GM18511 (cell line): ENCODE measurements at regions not wholly inside any gene's neighbourhood (a gene's known extent, or its start where the extent isn't known, plus 50 kb on each side); places are given as distances from the start of the nearest gene placed in this dataset.

Experiments
- ATAC-seq: cut with Tn5 transposase; IDR thresholded peaks from one replicate; pipeline ENCODE4 v1.9.1; 2021; ENCODE audit warnings: mild to moderate bottlenecking, moderate library complexity; ENCODE audit not compliant: unreplicated experiment

DNA sequence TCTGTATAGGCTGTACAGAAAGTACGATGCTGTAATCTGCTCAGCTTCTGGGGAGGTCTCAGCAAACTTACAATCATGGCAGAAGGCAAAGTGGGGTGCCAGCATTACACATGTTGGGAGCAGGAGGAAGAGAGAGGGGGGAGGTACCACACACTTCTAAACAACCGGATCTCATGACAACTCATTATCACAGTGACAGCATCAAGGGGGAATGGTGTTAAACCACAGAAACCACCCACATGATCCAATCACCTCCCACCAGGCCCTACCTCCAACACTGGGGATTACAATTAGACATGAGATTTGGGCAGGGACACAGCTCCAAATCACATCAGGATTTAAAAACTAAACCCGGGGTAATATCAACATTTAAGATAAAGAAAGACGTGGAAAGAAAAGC is 468.8 kb upstream of the AUTS2 start:
- ATAC-seq, result no peak

DNA sequence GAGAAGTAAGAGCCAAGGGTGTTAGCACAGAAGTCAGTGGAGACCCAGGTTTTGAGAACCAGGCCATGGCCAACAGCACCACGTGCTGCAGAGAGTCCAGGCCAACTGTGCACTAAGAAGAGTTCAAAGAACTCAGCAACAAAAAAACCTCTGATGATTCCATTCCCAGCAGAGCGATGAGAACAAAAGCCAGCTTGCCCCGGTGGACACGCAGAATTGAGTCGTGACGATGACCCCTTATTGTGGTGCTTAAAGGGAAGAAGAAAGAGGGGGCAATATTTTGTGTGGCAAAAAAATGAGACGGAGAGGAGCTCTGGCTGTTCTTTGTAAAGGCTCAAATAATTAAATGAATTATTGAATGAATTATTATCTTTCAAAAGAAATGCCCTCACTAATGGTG is 468.3 kb upstream of the AUTS2 start:
- no peak for ATAC-seq

DNA sequence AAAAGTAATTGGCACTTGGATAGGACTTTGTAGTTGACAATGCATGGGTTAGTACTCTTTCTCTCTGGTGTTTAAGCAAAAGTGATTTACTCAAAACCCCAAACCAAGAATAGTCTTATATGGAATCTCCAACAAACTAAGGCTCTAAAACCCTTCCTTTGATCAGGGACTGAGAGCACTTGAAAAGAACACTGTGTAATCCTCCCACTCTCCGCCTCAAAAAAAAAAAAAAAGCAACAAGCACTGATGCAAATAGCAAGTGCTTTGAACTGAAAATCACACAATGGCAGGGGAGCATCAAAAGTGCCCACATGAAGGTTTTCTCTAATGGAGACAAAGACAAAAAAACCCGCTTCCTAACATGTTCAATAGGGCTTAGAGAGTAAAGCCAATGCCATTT is 467.9 kb upstream of the AUTS2 start:
- no peak for ATAC-seq

DNA sequence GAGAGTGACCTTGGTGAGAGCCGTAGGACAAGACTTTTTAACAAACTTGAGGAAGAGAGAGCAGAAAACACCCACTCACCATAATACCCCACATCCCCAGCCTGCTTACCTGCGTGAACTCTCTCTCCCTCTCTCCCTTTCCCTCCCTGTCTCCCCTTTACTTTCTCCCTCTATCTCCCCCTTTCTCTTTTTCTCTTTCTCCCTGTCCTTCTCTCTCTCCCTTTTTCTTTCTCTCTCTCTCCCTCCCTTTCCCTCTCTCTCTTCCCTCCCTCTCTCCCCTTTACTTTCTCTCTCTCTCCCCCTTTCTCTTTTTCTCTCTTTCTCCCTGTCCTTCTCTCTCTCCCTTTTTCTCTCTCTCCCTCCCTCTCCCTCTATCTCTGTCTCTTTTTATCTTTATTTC is 464.0 kb upstream of the AUTS2 start:
- ATAC-seq, result no peak

DNA sequence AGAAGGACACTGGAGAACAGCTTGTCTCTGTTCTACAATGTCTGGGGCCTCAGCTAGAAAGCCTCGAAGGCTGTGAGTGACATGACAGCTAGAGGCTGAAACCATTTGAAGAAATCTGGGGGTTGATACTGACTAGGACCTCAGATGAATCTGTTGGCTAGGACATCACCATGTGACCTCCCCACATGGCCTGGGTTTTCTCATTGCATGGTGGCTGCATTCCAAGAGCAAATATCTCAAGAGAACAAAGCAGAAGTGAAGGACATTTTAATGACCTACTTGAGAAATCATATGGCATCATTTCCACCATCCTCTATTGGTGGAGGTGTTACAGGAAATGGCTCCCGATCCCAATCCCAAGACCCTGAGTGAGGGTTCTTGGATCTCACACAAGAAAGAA is 450.6 kb upstream of the AUTS2 start:
- ATAC-seq, result no peak

DNA sequence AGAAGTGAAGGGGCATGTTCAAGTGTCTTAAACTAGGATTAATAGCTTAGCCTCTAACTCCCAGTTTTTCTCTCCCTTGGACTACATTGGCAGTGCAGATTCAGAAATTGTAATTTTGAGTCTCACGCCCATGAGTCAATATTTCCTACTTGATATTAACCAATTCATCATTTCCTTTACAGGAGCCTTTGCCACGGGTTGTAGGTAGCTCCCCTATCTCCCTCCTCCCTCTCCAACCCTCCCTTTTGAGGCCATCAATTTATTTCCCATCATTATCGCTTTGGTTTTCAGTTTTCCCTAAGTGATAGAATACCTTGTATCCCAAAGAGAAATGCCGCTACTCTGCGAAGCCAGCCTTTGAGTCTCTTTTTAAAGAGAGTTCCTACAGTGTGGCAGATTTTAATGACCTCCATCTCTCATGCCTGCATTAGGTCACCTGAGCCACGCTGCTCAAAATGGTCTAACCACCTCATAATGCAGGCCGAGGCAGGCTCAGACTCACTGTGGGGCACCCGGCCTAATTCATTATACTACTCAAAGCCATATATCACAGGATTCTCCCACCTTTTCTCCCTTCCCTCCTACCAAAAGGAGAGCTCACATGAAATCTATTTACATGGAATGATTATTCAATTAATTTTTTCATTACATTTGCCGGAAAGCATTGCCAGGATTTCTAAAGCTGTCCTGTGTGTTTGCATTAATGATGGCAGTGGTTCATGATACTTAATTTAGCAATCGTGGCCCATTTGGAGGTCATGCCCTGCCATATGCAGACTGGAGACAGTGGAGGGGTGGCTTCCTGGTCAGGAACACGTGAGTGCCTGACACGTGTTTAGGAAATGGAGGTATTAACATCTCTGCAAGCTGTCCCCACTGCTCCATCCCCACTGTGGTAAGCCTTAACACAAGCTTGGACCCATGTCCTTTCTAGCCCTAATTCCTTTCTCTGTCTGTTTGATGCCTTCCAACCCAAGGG is 448.2 kb upstream of the AUTS2 start:
- no peak for ATAC-seq

DNA sequence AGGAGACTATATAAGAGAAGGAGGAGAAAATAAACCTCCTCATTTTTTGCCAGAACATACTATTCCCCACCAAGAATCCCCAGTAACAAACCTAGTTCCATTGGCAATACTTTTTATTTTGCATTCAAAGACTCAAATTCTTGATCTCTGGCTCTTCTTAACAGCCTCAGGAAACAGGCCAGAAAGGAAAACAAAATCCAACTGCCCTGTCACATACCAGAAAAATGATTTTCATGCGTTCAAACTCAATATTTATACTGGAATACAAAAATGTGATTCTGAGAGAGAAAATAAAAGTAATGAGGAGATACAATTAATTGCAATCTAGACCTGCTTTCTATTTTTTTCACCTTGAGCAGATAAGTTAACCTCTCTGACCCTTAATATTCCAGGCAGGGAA is 435.9 kb upstream of the AUTS2 start:
- ATAC-seq, result no peak

DNA sequence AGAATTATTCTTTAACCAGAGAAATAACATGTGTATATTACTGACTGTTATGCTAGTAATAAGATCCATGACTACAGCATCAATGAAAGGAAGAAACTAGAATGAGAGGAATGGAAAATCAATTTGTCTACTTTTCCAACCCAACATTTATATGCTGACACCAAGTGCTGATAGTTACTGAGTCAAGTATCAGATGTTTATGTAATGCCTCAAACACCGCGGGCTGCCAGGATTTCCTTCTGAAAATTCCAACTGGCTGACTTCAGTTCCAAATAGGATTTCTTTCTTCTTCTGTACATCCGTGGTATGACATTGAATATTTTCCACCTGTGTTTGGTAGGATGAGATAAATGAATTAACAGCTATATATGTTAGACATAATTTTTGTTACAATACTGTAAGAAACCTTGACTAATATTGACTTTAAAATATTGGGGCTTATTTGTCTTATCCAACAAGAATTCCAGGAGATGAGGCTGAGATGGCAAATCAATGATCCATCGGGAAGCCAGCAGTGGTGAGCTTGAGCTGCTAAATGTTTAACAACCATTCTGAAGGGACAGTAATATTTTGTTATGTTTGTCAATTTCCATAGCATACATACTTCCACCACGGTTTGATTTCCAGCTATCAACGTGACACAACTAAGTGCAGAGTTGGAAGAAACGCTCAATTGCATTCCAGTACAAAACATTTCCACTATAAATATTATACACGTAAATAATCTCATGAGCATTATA is 435.2 kb upstream of the AUTS2 start:
- ATAC-seq, result no peak

DNA sequence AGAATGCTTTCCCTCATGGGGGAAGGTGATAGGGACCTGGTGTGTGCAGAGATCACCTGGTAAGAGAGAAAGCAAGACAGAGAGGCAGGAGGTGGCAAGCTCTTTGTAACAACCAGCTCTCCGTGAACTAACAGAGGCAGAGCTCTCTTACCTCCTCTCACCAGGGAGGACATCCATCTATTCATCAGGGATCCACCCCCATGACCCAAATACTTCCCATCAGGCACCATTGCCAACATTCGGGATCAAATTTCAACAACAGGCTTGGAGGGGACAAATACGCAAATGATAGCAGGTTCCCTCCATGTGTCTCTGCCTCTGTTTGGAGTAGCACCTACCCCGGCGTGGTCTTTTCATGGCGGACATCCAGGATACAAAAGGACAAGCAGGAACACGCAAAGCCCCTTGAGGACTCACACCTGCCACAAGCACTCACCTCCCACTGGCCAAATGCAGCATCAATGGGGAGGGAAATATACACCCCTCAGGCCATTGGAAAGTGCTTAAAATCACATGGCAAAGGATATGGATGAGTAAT is 431.2 kb upstream of the AUTS2 start:
- no peak for ATAC-seq

DNA sequence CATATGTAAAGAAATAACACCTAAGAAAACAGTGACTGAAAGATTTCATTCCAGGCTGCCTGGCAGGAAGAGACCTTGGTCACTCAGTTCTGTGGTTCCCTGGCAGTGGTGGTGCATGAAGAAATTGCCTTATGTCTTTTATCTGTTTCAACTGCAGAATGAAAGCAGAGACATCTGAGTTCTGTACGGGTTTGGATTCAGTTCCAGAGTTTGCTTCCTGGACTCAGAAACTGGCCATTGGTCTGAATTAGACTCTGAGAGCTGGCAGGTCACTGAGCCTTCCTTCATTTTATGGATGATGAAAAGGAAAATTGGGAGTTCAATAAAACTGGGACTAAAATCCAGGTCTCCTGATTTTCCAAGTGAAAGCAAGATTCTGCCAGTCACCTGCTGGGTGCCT is 428.9 kb upstream of the AUTS2 start:
- ATAC-seq, result no peak

DNA sequence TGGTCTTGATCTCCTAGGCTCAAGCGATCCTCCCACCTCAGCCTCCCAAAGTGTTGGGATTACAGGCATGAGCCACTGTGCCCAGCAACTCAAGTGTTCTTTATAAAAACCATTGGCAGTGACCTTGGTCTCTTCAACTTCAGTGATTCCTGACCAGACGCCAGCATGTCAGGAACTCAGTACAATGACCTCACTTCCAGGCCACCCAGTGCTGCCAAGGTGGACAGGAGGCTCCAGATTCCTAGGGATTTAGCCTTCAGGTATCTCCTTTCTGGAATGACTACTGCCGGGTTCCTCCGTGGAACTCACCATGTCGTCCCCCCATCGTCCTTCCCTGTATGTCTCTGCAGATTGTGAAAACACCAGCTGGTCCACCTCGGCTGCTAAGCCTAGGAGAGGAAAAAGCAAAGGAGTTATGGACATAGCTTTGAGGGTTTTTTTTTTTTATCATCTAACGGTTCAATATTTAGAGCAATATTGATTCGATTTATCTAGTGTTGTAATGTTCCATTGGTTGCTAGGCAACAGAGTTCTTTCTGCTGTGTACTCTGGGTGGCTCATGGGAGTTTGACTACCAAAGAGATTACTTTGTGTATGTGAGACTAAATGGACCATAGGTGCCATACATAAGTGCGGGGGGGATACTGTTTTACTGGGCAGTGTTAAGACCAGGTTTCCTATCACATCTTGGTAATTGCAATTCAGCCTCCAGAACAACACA is 425.8 kb upstream of the AUTS2 start:
- ATAC-seq, result no peak

DNA sequence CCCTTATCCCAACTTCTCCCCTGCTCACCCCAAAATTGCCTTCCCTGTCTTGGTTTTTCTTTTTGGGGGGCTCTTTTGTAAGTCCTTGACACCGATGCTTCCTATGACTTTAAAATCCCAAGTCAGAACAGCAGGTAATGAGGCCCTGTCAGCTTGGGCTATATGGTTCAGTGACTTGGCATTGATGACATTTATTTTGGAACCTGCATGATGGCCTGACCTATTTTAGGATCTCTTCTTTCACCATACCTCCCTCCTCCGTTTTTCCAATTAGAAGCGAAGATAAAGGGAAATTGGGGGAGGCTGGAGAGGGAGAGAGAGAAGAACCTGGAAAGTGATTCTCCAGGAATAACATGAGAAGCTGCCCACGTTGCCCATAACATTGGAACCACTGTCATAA is 424.9 kb upstream of the AUTS2 start:
- no peak for ATAC-seq

DNA sequence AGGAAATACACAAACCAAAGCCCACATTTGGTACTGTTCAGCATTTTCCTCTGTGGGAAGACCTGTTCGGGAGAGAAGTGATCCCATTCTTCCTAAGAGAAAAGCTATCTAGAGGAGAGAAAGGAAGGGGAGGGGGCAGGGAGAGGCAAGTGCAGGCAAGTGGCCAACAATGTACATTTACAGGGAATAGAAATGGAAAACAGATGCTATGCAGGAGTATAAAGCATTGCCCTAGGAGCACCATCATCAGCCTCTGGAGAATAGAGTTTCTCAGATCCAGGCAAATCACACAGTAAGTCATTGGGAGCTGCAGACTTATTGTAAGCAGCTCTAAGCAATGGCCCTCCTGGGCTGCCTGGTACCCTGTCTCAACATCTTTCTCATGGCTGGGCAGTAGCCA is 424.4 kb upstream of the AUTS2 start:
- ATAC-seq, result no peak

DNA sequence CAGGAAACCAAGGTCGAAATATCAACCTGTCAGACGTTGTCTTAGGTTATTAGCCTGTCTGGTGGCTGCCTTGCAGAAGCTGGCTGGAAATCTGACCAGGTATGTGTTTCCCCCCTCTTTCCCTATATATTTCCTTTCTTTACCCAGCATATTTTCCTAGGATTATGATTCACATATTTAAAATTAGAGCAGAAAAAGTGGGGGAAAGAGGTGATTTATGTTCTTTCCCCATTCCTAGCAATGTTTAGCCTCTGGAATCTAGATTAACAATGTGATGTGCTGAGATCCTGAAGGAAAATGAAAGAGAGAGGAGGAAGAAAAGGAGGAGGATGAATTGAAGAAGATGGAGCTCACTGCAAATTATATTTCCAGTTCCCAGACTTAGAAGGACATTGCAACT is 421.4 kb upstream of the AUTS2 start:
- no peak for ATAC-seq

DNA sequence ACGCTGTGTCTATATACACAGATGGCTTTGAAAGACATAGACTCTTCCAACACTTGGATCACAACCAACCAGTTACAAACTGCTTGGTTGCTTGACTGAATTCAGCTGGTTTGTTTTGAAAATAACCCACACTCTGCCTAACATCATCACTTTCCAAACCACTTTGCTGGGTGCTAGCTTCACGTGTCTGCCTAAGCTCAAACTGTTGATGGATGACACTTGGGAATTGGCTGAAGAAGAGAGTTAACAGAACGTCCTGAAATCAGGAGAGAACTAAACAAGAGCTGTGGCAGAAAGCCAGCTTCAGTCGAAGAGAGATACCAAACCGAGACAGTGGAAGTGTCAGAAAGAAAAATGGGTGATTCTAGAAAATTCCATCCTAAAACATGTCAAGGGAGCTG is 420.8 kb upstream of the AUTS2 start:
- ATAC-seq, result no peak

DNA sequence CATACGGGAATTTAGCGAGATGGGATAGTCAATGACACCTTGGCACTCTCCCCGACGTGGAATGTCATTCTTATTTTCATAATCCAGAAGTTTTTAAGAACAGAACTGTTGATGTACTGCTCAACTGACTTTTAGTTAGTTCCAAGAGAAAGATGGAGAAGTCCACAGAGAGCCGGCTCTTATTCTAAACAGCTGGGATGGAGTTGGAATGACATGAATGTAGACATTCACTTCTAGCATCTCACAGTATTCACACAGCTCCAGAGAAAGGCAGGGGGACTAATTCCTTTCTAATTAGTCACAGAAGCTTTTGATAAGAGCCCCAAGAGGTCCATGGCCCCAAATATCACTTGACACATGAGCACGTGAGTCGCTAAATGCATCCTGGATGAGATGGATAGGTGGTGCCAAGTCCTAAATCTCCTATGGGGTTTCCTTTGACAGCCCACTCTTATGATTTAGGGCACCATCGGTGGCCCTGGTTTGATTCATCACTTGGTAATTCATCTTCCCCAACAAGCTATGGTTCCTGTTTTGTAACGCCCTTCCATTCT is 420.3 kb upstream of the AUTS2 start:
- ATAC-seq, result no peak

DNA sequence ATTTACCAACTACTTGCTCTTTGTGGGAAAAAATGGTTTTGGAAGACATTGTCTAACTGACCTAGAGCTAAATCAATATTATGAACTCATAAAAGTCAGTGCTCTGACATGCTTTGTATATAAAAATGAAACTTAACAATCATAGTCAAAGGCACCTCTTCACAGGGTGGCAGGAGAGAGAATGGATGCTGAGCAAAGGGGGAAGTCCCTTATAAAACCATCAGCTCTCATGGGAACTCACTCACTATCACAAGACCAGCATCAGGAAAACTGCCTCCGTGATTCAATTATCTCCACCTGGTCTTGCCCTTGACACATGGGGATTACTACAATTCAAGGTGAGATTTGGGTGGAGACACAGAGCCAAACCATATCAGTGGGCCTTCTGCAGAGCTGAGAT is 417.6 kb upstream of the AUTS2 start:
- ATAC-seq, result no peak

DNA sequence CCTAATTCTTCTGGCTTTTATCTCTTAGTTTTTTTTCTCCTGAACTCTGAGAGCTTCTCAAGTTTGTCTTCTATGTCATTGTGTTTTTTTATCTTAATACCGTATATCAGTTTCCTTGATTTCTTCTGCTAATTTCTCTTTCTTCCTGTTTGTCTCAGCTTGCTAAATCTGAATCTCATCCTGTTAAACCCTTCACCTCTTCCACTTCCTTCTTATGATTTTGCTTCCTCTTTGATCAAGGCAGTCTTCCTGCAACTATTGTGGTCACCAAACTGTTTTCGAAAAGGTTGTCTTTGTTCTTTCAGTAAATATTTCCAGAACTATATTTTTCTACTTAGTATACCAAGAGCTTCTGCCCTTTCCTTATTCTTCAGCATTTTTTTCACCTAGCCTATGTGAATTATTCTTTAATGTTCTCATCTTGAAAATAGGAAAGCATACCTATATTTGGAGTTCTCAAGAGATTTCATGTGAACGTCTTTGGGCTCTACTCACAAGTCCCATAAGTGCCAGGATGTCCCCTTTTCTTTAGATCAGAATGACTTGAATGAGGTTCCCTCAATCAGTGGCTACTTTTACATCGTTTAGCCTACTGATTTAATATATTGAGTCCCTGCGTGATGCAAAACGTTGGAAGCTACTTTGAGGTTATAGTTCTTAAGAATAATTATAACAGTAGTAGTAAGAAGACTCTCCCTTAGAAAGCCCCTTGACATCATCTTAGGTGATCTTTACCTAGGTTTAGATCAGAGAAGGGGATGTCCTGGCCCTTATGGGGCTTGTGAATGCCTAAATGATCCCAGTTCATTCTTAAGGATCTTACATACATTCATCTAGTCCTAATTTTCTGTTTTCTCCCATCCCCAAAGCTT is 415.4 kb upstream of the AUTS2 start:
- no peak for ATAC-seq

DNA sequence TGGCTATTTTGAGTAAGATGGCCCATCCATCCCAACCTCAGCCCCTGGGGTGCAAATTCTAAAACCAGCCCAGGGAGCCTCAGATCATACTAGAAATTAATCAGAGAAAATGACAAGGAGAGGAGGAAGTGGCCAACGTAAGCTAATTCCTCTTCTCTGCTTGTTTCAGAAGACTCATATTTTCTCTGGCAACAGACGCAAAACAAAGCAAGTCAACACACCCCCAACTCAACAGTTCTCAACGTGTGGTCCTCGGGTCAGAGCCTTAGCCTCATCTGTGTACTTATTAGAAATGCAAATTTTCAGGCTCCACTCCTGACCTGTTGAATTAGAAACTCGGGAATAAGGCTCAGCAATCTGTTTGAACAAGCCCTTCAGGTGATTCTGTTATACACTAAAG is 413.9 kb upstream of the AUTS2 start:
- no peak for ATAC-seq

DNA sequence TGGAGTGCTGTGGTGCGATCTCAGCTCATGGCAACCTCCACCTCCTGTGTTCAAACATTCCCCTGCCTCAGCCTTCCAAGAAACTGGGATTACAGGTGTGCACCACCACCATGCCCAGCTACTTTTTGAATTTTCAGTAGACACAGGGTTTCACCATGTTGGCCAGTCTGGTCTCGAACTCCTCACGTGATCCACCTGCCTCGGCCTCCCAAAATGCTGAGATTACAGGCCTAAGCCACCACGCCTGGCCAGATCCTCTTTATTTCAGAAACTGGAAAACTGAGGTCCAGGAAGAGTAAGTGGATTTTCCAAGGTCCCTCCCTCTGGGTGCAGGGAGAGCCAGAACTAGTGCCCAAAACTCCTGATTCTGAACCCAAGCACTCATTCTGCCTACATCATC is 413.1 kb upstream of the AUTS2 start:
- ATAC-seq, result no peak
